ENCODE measurements at regions not wholly inside any gene's neighbourhood (a gene's known extent, or its start where the extent isn't known, plus 50 kb on each side); places are given as distances from the start of the nearest gene placed in this dataset.
A peak's percentile ranks its signal among the peaks of the same experiment; 100 is the strongest.

DNA sequence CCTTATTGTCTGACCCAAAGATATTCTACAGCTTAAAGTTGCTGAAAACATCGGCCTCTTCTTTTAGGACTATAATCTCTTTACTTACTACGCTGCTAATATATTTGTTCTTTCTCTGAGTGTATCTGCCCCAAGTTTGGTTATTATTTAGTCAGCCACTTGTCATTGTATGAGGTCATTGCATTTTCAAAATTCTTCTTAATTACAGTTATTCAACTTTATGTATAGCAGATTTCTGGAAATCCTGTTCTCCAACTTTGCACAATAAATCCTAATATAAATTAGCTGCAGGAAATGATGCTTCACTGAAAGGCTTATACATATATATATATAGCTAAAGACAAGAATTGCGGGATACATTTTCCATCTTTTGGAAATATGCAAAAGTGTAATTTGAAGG is 88.5 kb upstream of the HIVEP1 start:
- Mint-ChIP-seq H3K27me3 (ENCODE audit: insufficient read depth, unreplicated experiment) (no peaks in the 10 kb centered on the region), H3K9me3 (ENCODE audit: unreplicated experiment) (no peaks in the 10 kb centered on the region), H3K4me3 (ENCODE audit: unreplicated experiment) (no peak overlapping the region), H3K4me1 (ENCODE audit: insufficient read depth, unreplicated experiment) (peaks cover 15% of the 10 kb centered on the region), H3K27ac (ENCODE audit: low read depth, unreplicated experiment) (no peak overlapping the region), H3K36me3 (ENCODE audit: insufficient read depth, unreplicated experiment) (no peaks in the 10 kb centered on the region)
- no TSS peak for BruUV-seq (replicated peaks)
- no peak for DNase-seq (ENCODE audit: unreplicated experiment)
- CTCF ChIA-PET, result interaction anchor here (0.6 to 0.7 kb wide), 2 partner anchors 72 to 362 kb away, joined by 3 read pairs; no protein-coding TSS in a partner anchor
- TF ChIP-seq, protein P1, sequence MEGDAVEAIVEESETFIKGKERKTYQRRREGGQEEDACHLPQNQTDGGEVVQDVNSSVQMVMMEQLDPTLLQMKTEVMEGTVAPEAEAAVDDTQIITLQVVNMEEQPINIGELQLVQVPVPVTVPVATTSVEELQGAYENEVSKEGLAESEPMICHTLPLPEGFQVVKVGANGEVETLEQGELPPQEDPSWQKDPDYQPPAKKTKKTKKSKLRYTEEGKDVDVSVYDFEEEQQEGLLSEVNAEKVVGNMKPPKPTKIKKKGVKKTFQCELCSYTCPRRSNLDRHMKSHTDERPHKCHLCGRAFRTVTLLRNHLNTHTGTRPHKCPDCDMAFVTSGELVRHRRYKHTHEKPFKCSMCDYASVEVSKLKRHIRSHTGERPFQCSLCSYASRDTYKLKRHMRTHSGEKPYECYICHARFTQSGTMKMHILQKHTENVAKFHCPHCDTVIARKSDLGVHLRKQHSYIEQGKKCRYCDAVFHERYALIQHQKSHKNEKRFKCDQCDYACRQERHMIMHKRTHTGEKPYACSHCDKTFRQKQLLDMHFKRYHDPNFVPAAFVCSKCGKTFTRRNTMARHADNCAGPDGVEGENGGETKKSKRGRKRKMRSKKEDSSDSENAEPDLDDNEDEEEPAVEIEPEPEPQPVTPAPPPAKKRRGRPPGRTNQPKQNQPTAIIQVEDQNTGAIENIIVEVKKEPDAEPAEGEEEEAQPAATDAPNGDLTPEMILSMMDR (IDR thresholded peaks at IDR 0.05; ENCODE audit: unreplicated experiment), result no peak
- POLR2A ChIA-PET, result interaction anchor here (0.9 to 1.0 kb wide), 2 partner anchors 11 to 50 kb away, joined by 3 to 5 read pairs; no protein-coding TSS in a partner anchor
- intact Hi-C loops (cut with micrococcal nuclease), result loop anchor here (5.0 kb wide), 1 partner anchor 221 kb away; no protein-coding TSS in a partner anchor

DNA sequence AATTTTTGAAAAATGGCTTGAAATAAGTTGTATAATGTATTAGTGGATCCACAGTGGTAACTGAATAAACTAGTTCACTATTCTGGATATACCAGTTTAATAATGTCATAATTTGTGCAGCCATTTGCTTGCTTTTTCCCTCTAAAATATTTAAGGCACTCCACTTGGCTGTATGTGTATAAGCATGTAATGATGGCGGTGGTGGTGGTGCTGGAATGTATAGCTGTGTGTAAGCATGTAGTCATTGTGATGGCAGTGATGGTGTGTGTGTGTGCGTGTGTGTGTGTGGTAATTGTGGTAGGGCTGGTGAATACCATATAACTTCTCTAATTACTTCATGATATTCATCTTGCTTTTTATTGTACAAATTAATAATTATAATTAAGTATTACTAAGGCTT is 89.2 kb upstream of the HIVEP1 start:
- H3K9me3 Mint-ChIP-seq (ENCODE audit: unreplicated experiment), result no peaks in the 10 kb centered on the region
- H3K36me3 Mint-ChIP-seq (ENCODE audit: insufficient read depth, unreplicated experiment), result no peaks in the 10 kb centered on the region
- ChIA-PET CTCF (interaction anchor here (0.6 to 0.7 kb wide), 2 partner anchors 73 to 363 kb away, joined by 3 read pairs; no protein-coding TSS in a partner anchor), POLR2A (interaction anchor here (0.9 kb wide), 1 partner anchor 51 kb away, joined by 3 read pairs; no protein-coding TSS in a partner anchor)
- TF ChIP-seq, protein P1 (IDR thresholded peaks at IDR 0.05; ENCODE audit: unreplicated experiment), result no peak
- no peak overlapping the region for H3K4me3 Mint-ChIP-seq (ENCODE audit: unreplicated experiment)
- no peak for DNase-seq (ENCODE audit: unreplicated experiment)
- no TSS peak for BruUV-seq (replicated peaks)
- no peak overlapping the region for H3K27ac Mint-ChIP-seq (ENCODE audit: low read depth, unreplicated experiment)
- H3K4me1 Mint-ChIP-seq (ENCODE audit: insufficient read depth, unreplicated experiment), result peaks cover 17% of the 10 kb centered on the region
- intact Hi-C loops (cut with micrococcal nuclease), result loop anchor here (5.0 kb wide), 1 partner anchor 221 kb away; no protein-coding TSS in a partner anchor
- no peaks in the 10 kb centered on the region for H3K27me3 Mint-ChIP-seq (ENCODE audit: insufficient read depth, unreplicated experiment)

- intact Hi-C loops (cut with micrococcal nuclease), result loop anchor here (1.0 to 5.0 kb wide), 3 partner anchors 88 to 219 kb away; no protein-coding TSS in a partner anchor
- ChIA-PET POLR2A (interaction anchor here (0.6 to 1.7 kb wide), 10 partner anchors 35 to 397 kb away, joined by 3 to 14 read pairs (median 3); no protein-coding TSS in a partner anchor), CTCF (interaction anchor here (0.7 to 0.9 kb wide), 3 partner anchors 47 to 267 kb away, joined by 3 read pairs; no protein-coding TSS in a partner anchor)
- H3K36me3 Mint-ChIP-seq (ENCODE audit: insufficient read depth, unreplicated experiment), result no peaks in the 10 kb centered on the region
- peaks cover 17% of the 10 kb centered on the region for H3K4me1 Mint-ChIP-seq (ENCODE audit: insufficient read depth, unreplicated experiment)
- BruUV-seq (replicated peaks), result no TSS peak
- no peak overlapping the region for H3K4me3 Mint-ChIP-seq (ENCODE audit: unreplicated experiment)
- H3K27ac Mint-ChIP-seq (ENCODE audit: low read depth, unreplicated experiment), result no peak overlapping the region
- H3K9me3 Mint-ChIP-seq (ENCODE audit: unreplicated experiment), result no peaks in the 10 kb centered on the region
- TF ChIP-seq, protein P1 (IDR thresholded peaks at IDR 0.05; ENCODE audit: unreplicated experiment), result no peak
- no peak for DNase-seq (ENCODE audit: unreplicated experiment)
- H3K27me3 Mint-ChIP-seq (ENCODE audit: insufficient read depth, unreplicated experiment), result no peaks in the 10 kb centered on the region
Observed at GRCh38 chr6:11921751-11922150, 90.4 kb upstream of the HIVEP1 start.

DNA sequence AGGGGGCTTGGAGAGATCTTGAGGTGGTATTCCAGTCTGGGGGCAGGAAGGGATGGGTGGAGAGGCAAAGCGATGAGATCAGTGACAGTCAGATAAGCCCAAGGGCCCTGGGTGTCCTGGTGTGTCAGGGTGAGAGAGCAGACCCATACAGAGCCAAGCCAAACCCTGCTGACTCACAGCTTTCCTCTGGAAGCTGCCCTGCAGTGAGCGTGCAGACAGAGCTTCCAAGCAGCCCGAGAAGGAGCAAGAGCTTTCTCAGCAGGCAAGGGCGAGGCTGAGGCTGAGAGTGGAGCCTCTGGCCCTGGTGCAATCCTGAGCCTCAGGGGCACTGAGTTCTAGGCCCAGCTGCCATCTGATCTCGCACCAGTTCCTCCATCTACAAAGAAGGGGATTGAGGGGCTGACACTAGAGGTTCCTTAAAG is 91.1 kb upstream of the HIVEP1 start:
- intact Hi-C loops (cut with micrococcal nuclease), result loop anchor here (1.0 to 5.0 kb wide), 3 partner anchors 88 to 219 kb away; no protein-coding TSS in a partner anchor
- peak; percentile 86 for DNase-seq (ENCODE audit: unreplicated experiment)
- TF ChIP-seq, protein P1 (IDR thresholded peaks at IDR 0.05; ENCODE audit: unreplicated experiment), result no peak
- H3K4me1 Mint-ChIP-seq (ENCODE audit: insufficient read depth, unreplicated experiment), result peaks cover 17% of the 10 kb centered on the region
- H3K9me3 Mint-ChIP-seq (ENCODE audit: unreplicated experiment), result no peaks in the 10 kb centered on the region
- no peaks in the 10 kb centered on the region for H3K36me3 Mint-ChIP-seq (ENCODE audit: insufficient read depth, unreplicated experiment)
- no peaks in the 10 kb centered on the region for H3K27me3 Mint-ChIP-seq (ENCODE audit: insufficient read depth, unreplicated experiment)
- POLR2A ChIA-PET, result interaction anchor here (0.6 to 1.7 kb wide), 14 partner anchors 32 to 396 kb away, joined by 3 to 14 read pairs (median 3); no protein-coding TSS in a partner anchor
- H3K27ac Mint-ChIP-seq (ENCODE audit: low read depth, unreplicated experiment), result peak overlapping the region; percentile 76
- BruUV-seq (replicated peaks), result no TSS peak
- no peak overlapping the region for H3K4me3 Mint-ChIP-seq (ENCODE audit: unreplicated experiment)
- CTCF ChIA-PET, result interaction anchor here (0.7 to 0.9 kb wide), 3 partner anchors 46 to 266 kb away, joined by 3 read pairs; no protein-coding TSS in a partner anchor

All from MCF 10A (cell line).